HepG2 (cell line): ENCODE measurements at regions not wholly inside any gene's neighbourhood (a gene's known extent, or its start where the extent isn't known, plus 50 kb on each side); places are given as distances from the start of the nearest gene placed in this dataset.

Experiments used
- ATAC-seq: fragments of 200-7000 bp; cut with Tn5 transposase; 3 replicates; pipeline ENCODE4 v1.9.1; 2020; ENCODE audit warnings: mild to moderate bottlenecking, moderate library complexity
- BruUV-seq: library from RNA; stranded (reverse); fragments of 400-500 nt; replicated peaks from 2 replicates; lab custom pipeline; 2021; lab: Mats Ljungman, UMichigan
- CTCF ChIA-PET: fragments of 300-600 bp; formaldehyde crosslinking; extraction: SDS; loops from one replicate; lab custom pipeline; 2021; ENCODE audit warnings: low total read pairs, inconsistent platforms, low intra/inter-chr PET ratio; lab: Yijun Ruan, JAX
- POLR2A ChIA-PET: fragments of 350-600 bp; sonication (Branson Sonifier 250); formaldehyde crosslinking; loops from one replicate; lab custom pipeline; 2020; ENCODE audit warnings: antibody characterized with exemption, inconsistent platforms; lab: Yijun Ruan, JAX
- DNase-seq: peaks from one replicate; pipeline ENCODE4 v3.0.0-alpha.2; 2015; ENCODE audit warnings: low spot score
- FAIRE-seq: peaks from 3 replicates; lab custom pipeline; 2011; peaks lifted over from hg19 to GRCh38; lab: Jason Lieb, UNC
- H2AFZ ChIP-seq: one replicate; pipeline ENCODE4 v1.6.1; 2011; ENCODE audit warnings: low read length, inconsistent platforms
- H3K27ac ChIP-seq: fragments of 300-600 bp; 3 replicates; pipeline ENCODE4 v1.8.0; 2011; ENCODE audit warnings: mixed run types, mild to moderate bottlenecking, mixed read lengths, low read length, inconsistent platforms; ENCODE audit not compliant: insufficient read depth; ENCODE audit errors: extremely low read length
- H3K27me3 ChIP-seq, 2 experiments: fragments of 200-600 bp in 1 of 2; 2 replicates in 1 of 2; 3 replicates in 1 of 2; pipeline versions ENCODE4 v1.6.0 to v1.8.0; 2011; ENCODE audit warnings: low read length in 2 of 2, mild to moderate bottlenecking in 2 of 2, moderate library complexity in 2 of 2, inconsistent platforms in 1 of 2; ENCODE audit not compliant: insufficient read depth in 2 of 2, control insufficient read depth in 1 of 2
- H3K36me3 ChIP-seq, 2 experiments: fragments of 200-600 bp in 1 of 2; replicated peaks in 1 of 2; 2 replicates in 1 of 2; 3 replicates in 1 of 2; pipeline versions ENCODE4 v1.5.1 to v1.8.0; 2011; ENCODE audit warnings: low read length in 2 of 2, inconsistent platforms in 1 of 2; ENCODE audit not compliant: insufficient read depth in 2 of 2, control insufficient read depth in 1 of 2
- H3K4me1 ChIP-seq: 2 replicates; pipeline ENCODE4 v1.5.1; 2012; ENCODE audit warnings: low read length, inconsistent platforms; ENCODE audit not compliant: insufficient read depth
- H3K4me2 ChIP-seq: 2 replicates; pipeline ENCODE4 v1.6.0; 2011; ENCODE audit warnings: low read depth, low read length, inconsistent platforms
- H3K4me3 ChIP-seq, 3 experiments: fragments of 200-600 bp in 1 of 3; sonication (generic), shearing (Covaris generic) in 1 of 3; replicated peaks in 1 of 3; 2 replicates each; pipeline ENCODE4 v1.5.1; 2011 to 2016; ENCODE audit warnings: low read length in 3 of 3, inconsistent platforms in 2 of 3, low read depth in 2 of 3, mild to moderate bottlenecking in 2 of 3, control low read depth in 1 of 3, mixed read lengths in 1 of 3; ENCODE audit not compliant: insufficient read depth in 1 of 3
- H3K79me2 ChIP-seq: one replicate; pipeline ENCODE4 v1.6.1; 2011; ENCODE audit warnings: low read length, inconsistent platforms; ENCODE audit not compliant: insufficient read depth
- H3K9ac ChIP-seq: 2 replicates; pipeline ENCODE4 v1.6.0; 2011; ENCODE audit warnings: mild to moderate bottlenecking, low read depth, low read length, inconsistent platforms; ENCODE audit not compliant: insufficient read depth
- H3K9me3 ChIP-seq: 2 replicates; pipeline ENCODE4 v1.5.1; 2012; ENCODE audit warnings: mild to moderate bottlenecking, low read length
- H4K20me1 ChIP-seq: 2 replicates; pipeline ENCODE4 v1.6.0; 2011; ENCODE audit warnings: inconsistent platforms, mild to moderate bottlenecking, low read length, moderate library complexity; ENCODE audit not compliant: insufficient read depth
- CREB1 ChIP-seq, 2 experiments: fragments of 450-650 bp in 1 of 2; IDR thresholded peaks; 2 replicates each; pipeline ENCODE4 v1.6.1; 2016 to 2017; ENCODE audit warnings: control low read depth in 1 of 2, mild to moderate bottlenecking in 1 of 2, missing compliant biosample characterization in 1 of 2, missing genetic modification characterization in 1 of 2
- MAFF ChIP-seq: IDR thresholded peaks from 2 replicates; pipeline ENCODE4 v1.6.1; 2011; ENCODE audit warnings: low read depth, low read length, improper control_type of control experiment
- MAFK ChIP-seq, 2 experiments: IDR thresholded peaks in 1 of 2; conservative IDR thresholded peaks in 1 of 2; 2 replicates each; pipeline ENCODE4 v1.6.1; 2011; ENCODE audit warnings: improper control_type of control experiment in 2 of 2, low read length in 2 of 2
- NFAT5 ChIP-seq: sonication (generic); formaldehyde crosslinking; IDR thresholded peaks from 2 replicates; pipeline ENCODE4 v1.4.0; 2020; ENCODE audit warnings: missing genetic modification reagents
- PRMT3 ChIP-seq: sonication (generic); formaldehyde crosslinking; IDR thresholded peaks from 2 replicates; pipeline ENCODE4 v1.8.1; 2022; ENCODE audit warnings: low read depth, mild to moderate bottlenecking, moderate library complexity, missing genetic modification reagents, borderline replicate concordance
- RFX3 ChIP-seq: IDR thresholded peaks from 2 replicates; pipeline ENCODE4 v1.6.1; 2016; ENCODE audit warnings: missing biosample characterization, missing genetic modification reagents
- SMARCE1 ChIP-seq: fragments of 450-650 bp; IDR thresholded peaks from 2 replicates; pipeline ENCODE4 v1.6.1; 2017; ENCODE audit warnings: borderline replicate concordance
- TBX2 ChIP-seq: sonication (generic); formaldehyde crosslinking; IDR thresholded peaks from 2 replicates; pipeline ENCODE4 v1.5.0; 2020; ENCODE audit warnings: missing genetic modification reagents, mild to moderate bottlenecking, borderline replicate concordance
- ZNF12 ChIP-seq: sonication (generic); formaldehyde crosslinking; IDR thresholded peaks from 2 replicates; pipeline ENCODE4 v1.5.0; 2020; ENCODE audit warnings: missing genetic modification reagents
- ZNF878 ChIP-seq: sonication (generic); formaldehyde crosslinking; IDR thresholded peaks from 2 replicates; pipeline ENCODE4 v1.8.1; 2023; ENCODE audit warnings: mild to moderate bottlenecking, missing genetic modification reagents, moderate library complexity
- WGBS: methylation state at CpG from one replicate; pipeline ENCODE4 v1.1.6; 2017; ENCODE audit warnings: low lambda C conversion rate; 5-methylcytosine and 5-hydroxymethylcytosine counted together
- in situ Hi-C: cut with HindIII; loops from 2 replicates; pipeline ENCODE4 v1.10.0; 2017; ENCODE audit warnings: low pct_unique_long_range_greater_than_20kb; ENCODE audit not compliant: extremely low pct_ligation_motif_present
- intact Hi-C: fragments of 100-400 bp; cut with micrococcal nuclease; formaldehyde crosslinking; loops from one replicate; pipeline ENCODE4 v1.10.0; 2022; ENCODE audit not compliant: unreplicated experiment
- TF ChIP-seq, protein P1 (sequence below): IDR thresholded peaks from 2 replicates; pipeline ENCODE4 v1.6.1; 2016; ENCODE audit warnings: low read depth, borderline replicate concordance

DNA sequence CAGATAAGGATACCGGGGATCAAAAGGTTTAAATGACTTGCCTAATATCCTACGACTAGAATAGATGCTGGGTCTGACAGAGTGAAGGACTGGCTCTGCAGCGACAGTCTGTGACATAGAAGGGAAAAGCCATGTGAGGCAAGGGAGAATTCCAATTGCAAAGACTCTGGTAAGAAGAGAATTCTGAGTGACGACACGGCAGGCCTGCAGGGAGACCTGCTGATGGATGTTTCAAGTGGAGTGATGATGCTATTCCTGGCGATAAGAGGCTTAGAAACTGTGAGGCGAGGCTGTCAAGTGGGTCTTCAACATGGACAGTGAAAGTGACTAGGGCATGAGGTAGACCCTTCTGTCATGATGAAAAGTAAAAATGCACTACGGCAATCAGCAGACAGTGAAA is 176.6 kb upstream of the PBX1 start:
- no peak for ATAC-seq
- Histone ChIP-seq H3K4me2 (no peak overlapping the region), H3K9ac (no peak overlapping the region), H3K4me3 (no peak overlapping the region), H2AFZ (no peak overlapping the region), H3K27me3 (no peaks in the 10 kb centered on the region), H3K27ac (no peak overlapping the region), H3K79me2 (no peaks in the 10 kb centered on the region), H3K36me3 (no peaks in the 10 kb centered on the region), H3K4me1 (no peaks in the 10 kb centered on the region), H4K20me1 (no peaks in the 10 kb centered on the region), H3K9me3 (peaks cover 81% of the 10 kb centered on the region)
- in situ Hi-C loops, result no loop called here
- no peak for FAIRE-seq
- DNase-seq, result no peak
- TF ChIP-seq ZNF878 (CRISPR knock-in tag) (no peak), CREB1 (IDR thresholded peaks at IDR 0.05) (peak; percentile 41; the same call in 1 of the 2 replicates), CREB1 (CRISPR knock-in tag; IDR thresholded peaks at IDR 0.05) (no peak)
- ChIA-PET POLR2A (no interaction called here), CTCF (no interaction called here)
- 9% methylated on average over 8 of the region's 8 CpGs for WGBS
- no TSS peak for BruUV-seq
- intact Hi-C loops, result no loop called here

- Histone ChIP-seq H3K4me1 (no peaks in the 10 kb centered on the region), H3K27me3 (no peaks in the 10 kb centered on the region), H4K20me1 (no peaks in the 10 kb centered on the region), H3K79me2 (no peaks in the 10 kb centered on the region), H2AFZ (no peak overlapping the region), H3K27ac (no peak overlapping the region), H3K9me3 (peaks cover 87% of the 10 kb centered on the region), H3K4me2 (no peak overlapping the region), H3K36me3 (no peaks in the 10 kb centered on the region), H3K9ac (no peak overlapping the region), H3K4me3 (no peak overlapping the region)
- no peak for DNase-seq
- POLR2A ChIA-PET, result no interaction called here
- no peak for FAIRE-seq
- 38% methylated on average over 3 of the region's 3 CpGs for WGBS
- no peak for ATAC-seq
- in situ Hi-C loops, result no loop called here
- no TSS peak for BruUV-seq
- intact Hi-C loops, result no loop called here
- CTCF ChIA-PET, result no interaction called here
- TF ChIP-seq PRMT3 (no peak), MAFF (peak; percentile 72), RFX3 (CRISPR knock-in tag) (no peak), MAFK (conservative IDR thresholded peaks at IDR 0.05 in 1 of 2, IDR thresholded peaks at IDR 0.05 in 1 of 2; ENCODE audit: low read length in 2 of 2) (peak; percentile 58 to 73), SMARCE1 (no peak), NFAT5 (no peak), ZNF12 (CRISPR knock-in tag) (no peak), TBX2 (CRISPR knock-in tag) (no peak)
- TF ChIP-seq, protein P1, sequence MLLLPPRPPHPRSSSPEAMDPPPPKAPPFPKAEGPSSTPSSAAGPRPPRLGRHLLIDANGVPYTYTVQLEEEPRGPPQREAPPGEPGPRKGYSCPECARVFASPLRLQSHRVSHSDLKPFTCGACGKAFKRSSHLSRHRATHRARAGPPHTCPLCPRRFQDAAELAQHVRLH (CRISPR knock-in tag), result no peak
Observed at GRCh38 chr1:164384262-164384661, 174.7 kb upstream of the PBX1 start.
